ENCODE measurements at regions not wholly inside any gene's neighbourhood (a gene's known extent, or its start where the extent isn't known, plus 50 kb on each side); places are given as distances from the start of the nearest gene placed in this dataset.
A peak's percentile ranks its signal among the peaks of the same experiment; 100 is the strongest.

DNA sequence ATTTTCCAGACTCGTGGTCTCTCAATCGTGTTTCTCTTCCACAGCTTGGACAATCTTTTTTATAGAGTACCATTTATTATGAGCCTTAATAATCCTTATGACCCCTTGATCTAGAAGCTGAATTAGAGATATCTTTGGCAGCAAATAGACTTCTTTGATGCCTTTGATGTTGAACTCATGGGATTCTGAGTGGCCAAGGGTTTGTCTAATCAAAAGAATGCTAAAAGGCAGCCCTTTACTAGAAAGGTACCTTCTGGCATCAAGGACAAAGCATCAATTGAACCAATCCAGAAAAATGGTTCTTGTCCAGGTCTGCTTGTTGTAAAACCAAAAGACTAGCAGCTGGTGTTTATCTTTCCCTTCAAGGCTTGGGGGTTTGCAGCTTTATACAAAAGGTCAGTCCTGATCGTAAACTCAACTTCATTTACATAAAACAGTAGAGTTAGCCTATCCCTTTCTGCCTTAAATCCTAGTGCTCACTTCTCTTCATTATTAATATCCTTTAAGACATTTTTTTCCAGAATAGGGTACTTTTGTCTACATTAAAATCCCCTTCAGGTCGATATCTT is 411.3 kb downstream of the FAT4 start:
- no peak for DNase-seq (ENCODE audit: extremely low read depth in 1 of 11, low read depth in 9 of 11, low spot score in 4 of 11)

DNA sequence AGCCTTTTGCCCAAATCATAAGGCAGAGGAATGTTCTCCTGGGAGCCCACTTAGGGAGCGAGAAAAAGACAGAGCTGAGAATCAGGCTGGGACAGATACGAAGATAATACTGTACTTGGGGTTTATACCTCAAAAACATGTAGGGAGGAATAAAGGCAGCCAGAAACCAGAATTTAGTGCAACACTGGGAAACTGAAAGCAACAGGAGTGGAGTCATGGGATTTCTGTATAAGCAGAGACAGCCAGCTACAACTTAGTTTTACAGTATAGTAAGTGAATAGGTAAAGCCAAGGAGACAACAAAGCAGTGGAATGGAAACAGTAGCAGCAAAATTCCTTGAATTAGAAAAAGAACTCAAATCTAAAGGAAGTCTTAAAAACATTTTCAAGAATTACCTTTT is 413.2 kb downstream of the FAT4 start:
- no peak for DNase-seq (ENCODE audit: extremely low read depth in 1 of 11, low read depth in 9 of 11, low spot score in 4 of 11)

DNA sequence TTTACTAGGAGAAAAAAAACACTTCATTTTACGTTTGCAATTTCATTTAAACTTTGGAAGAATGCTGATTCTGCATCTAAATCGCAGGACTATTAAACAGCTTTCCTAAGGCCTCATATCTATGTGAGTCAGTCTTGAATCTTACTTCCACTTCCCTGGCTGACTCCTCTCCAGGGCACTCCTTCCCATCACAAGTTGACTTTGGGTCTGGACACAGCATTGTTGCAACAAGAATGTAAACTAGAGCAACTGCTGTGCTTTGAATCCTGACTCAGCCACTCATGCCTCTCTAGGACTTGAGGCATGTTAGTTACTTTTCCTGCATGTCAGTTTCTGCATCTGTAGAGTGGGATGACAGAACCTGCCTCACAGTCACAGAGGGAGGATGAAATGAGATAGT is 413.8 kb downstream of the FAT4 start:
- no peak for DNase-seq (ENCODE audit: extremely low read depth in 1 of 11, low read depth in 9 of 11, low spot score in 4 of 11)

DNA sequence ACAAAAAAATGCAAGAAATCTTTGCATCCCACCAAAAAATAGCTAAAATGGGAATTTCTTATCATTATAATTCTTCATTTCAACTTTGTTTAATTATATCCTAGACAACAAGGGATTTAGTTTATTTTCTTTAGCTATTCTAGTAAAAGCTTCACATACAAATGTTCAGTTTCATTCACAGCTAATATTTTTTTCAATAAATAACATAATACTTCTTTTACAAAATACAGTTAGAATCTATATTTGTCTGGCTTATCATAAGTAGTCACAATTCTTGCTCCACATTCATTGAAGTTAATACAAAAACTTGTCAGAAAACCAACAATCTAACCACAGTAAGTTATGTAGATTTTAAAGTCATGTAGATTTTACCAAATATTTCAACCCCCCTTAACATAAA is 414.4 kb downstream of the FAT4 start:
- no peak for DNase-seq (ENCODE audit: extremely low read depth in 1 of 11, low read depth in 9 of 11, low spot score in 4 of 11)

DNA sequence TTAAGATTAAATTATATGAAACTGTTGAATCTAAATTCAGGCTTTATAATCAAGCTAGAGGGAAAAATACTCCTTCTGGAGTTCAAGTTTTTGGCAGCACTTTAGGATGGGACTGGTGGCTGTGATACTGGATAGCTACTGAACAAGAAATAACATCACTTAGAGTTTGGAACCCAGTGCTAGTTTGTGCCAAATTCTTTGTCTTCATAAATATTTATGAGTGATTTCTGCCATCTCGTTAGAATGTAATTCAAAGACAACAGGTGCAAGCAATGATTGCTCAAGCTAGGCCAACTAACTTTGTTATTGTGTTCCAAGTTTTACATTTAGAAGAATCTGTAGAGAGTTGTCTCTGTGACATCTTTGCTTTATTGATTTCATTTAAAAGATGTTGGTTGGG is 417.9 kb downstream of the FAT4 start:
- DNase-seq (ENCODE audit: extremely low read depth in 1 of 11, low read depth in 9 of 11, low spot score in 4 of 11), result no peak

DNA sequence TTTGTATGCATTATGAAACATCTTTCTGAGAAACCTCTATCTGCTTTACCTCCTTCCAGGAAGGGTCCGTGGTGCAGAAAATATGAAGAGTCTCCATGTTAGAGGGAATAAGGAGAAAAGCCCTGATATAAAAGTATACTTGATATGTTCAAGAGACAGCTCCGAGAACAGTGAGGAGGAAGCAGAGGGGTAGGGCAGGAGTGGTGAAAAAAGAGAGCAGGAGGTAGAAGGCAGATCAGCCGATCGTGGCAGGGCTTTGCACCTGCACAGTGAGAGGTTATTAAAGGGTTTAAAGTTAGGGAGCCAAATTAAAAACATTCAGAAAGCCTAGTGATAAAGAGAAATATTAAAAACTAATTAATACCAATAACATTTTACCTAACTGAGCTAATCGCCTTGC is 419.7 kb downstream of the FAT4 start:
- DNase-seq (ENCODE audit: extremely low read depth in 1 of 11, low read depth in 9 of 11, low spot score in 4 of 11), result no peak

DNA sequence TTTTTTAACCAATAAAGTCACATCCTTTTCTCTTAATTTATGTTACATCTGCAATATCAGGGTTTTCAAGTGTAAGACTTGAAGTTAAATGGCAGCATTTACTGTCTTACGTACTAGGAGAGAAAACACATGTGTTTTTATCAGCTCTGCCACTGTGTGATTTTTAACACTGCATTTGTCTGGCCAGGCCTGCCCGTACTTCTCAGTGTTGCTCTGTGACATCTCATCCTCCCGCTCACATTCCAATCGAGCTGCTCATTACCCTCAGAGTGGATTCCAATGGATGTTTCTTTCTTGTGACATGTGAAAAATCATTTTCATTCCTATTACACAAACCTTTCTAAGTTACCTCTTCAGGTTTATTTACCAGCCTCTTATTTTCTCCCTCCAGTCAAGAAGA is 420.3 kb downstream of the FAT4 start:
- peak in 4 of 11 donors; percentile 35 to 55 (median 44) for DNase-seq (ENCODE audit: extremely low read depth in 1 of 11, low read depth in 9 of 11, low spot score in 4 of 11)

DNA sequence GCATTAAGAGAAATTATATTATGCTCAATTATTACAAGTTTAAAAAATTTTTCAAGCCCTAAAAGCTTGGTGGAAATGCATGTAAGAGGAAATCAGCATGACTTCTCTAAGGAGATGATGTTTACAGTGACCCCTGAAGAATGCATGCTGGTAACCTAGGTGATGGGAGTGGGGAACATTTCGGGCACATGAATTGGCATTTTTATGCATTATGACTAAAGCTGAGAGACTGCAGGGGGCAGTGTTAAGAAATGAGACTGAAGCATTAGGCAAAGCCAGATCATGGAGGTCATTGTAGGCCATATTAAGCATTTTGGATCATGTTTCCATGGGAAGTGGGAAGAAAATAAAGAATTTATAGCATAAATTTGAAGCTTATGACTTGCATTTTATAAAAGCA is 421.3 kb downstream of the FAT4 start:
- DNase-seq (ENCODE audit: extremely low read depth in 1 of 11, low read depth in 9 of 11, low spot score in 4 of 11), result no peak

DNA sequence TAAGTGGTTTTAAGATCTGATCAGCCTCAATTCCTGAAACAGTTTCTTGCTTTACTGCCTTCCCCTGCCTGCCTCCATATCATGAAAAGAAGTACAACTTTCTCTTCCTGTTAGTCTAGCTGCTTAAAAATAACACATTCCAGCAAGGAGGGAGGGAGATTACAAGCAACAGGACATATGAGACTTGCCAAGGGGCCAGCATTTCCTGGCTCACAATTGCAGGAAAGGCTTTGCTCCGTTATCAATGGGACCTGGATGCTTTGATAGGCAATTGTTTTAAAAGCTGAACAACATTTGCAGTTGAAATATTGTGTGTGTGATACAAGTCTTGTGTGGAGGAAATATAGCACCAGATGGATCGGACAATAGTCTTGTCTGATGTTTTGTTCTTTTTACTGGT is 425.0 kb downstream of the FAT4 start:
- peak in 2 of 11 donors; percentile 31 to 32 for DNase-seq (ENCODE audit: extremely low read depth in 1 of 11, low read depth in 9 of 11, low spot score in 4 of 11)

DNA sequence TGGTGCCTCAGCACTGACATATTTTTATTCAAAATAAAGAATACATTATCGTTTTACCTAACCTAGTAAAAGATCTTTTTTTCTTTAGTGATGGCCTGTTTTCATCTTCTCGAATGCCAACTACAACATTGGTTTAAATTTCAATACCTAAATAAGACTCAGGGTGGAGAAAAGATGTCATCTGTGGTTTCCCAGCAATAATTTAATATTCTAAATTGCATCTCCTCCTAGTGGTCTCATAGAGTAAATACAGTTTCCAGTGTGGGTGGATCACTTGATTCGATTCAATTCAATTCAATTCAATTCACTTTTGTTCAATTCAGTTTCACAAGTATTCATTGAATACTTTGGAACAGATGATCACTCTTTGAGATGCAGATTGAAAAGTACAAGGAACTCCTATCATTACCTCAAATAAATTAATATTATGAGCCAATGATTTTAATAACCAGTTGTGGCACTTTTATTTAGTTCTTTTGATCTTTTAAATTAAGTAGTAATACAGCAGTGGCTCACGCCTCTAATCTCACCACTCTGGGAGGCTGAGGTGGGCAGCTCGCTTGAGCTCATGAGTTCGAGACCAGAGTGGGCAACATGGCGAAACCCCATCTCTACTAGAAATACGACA is 427.2 kb downstream of the FAT4 start:
- no peak for DNase-seq (ENCODE audit: extremely low read depth in 1 of 11, low read depth in 9 of 11, low spot score in 4 of 11)

DNA sequence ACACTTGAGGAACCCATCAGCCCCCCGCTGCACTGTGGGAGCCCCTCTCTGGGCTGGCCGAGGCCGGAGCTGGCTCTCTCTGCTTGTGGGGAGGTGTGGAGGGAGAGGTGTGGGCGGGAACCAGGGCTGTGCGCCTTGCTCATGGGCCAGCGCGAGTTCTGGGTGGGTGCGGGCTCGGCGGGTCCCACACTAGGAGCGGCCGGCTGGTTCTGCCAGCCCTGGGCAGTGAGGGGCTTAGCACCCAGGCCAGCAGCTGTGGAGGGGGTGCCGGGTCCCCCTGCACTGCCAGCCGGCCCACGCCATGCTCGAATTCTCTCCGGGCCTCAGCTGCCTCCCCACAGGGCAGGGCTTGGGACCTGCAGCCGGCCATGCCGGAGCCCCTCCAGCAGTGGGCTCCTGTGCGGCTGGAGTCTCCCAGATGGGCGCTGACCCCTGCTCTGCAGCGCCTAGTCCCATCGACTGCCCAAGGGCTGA is 430.2 kb downstream of the FAT4 start:
- DNase-seq (ENCODE audit: extremely low read depth in 1 of 11, low read depth in 9 of 11, low spot score in 4 of 11), result no peak

DNA sequence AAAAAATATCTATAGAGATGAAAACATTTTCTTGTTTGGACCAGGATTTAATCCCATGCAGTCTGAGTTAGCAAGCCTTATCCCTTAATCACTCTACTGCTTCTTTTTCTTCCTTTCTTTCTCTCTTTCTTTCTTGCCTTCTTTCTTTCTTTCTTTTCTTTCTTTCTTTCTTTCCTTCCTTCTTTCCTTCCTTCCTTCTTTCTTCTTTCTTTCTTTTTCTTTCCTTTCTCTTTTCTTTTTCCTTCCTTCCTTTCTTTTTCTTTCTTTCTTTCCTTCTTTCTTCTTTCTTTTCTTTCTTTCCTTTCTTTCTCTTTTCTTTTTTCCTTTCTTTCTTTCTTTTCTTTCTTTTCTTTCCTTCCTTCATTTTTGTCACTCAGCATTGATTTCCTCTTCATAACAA is 434.6 kb downstream of the FAT4 start:
- DNase-seq (ENCODE audit: extremely low read depth in 1 of 11, low read depth in 9 of 11, low spot score in 4 of 11), result no peak

DNA sequence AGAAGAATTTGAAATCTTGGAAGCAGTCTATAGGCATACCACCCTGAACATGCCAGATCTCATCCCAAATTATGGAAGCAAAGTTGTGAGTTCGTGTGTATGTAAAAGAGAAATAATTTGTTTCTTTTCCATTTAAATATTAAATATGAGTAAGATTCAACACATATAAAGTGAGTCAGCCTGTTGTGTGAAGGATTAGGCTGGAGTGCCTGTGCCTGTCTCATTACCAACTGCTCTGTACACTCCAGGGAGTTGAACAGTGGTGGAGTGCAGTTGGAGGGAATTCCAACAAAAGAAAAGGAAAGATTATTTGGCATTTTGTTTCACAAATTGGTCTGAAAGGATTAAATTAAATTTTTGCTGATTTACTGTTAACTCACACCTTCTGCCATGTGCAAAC is 435.6 kb downstream of the FAT4 start:
- no peak for DNase-seq (ENCODE audit: extremely low read depth in 1 of 11, low read depth in 9 of 11, low spot score in 4 of 11)

DNA sequence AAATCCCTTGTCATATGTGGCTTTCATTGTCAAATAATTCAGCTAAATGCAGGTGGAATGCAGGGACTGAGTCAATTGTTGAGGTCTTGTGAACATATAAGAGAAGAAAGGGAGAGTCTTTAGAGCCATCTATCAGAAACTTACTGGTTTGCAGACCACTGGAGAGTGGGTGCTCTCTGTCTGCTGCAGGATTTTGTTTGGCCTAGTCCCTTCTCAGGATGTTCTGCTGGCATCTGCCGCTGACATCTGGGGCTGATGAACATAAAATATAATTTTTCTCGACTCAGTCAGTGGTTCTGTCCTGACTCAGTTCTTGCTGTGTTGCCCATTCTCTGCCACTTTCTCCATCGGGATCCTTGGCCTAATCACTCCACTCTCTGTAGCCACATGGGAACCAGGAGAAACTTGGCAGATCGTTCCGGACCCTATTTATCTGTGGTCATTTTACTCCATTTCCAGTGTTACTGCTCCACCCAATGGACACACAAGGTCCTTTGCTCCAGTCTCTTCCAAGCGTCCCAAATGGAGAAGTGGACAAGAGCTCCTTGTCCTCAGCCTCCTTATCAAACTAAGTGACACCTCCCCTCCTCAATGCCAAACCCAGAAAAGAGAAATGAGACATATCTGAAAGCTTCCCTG is 436.2 kb downstream of the FAT4 start:
- peak in 6 of 11 donors; percentile 24 to 54 (median 42) for DNase-seq (ENCODE audit: extremely low read depth in 1 of 11, low read depth in 9 of 11, low spot score in 4 of 11)

DNA sequence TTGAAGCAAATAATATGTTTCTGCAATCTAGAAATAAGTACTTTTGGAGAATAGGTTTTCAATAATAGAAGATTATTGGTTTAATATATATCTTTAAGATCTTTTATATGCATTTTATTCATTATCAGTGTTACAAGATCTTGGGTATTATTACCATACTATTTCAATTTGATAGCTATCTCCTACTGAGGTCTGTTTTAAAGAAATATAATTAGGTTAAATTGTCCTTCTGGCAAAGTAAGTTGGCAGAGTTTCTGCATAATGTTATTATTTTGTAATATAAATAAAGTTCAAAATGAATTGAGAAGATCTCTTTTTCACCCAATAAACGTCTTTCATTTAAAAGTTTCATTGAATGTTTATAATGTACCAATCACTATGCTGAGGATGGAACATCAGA is 443.7 kb downstream of the FAT4 start:
- DNase-seq (ENCODE audit: extremely low read depth in 1 of 11, low read depth in 9 of 11, low spot score in 4 of 11), result no peak

DNA sequence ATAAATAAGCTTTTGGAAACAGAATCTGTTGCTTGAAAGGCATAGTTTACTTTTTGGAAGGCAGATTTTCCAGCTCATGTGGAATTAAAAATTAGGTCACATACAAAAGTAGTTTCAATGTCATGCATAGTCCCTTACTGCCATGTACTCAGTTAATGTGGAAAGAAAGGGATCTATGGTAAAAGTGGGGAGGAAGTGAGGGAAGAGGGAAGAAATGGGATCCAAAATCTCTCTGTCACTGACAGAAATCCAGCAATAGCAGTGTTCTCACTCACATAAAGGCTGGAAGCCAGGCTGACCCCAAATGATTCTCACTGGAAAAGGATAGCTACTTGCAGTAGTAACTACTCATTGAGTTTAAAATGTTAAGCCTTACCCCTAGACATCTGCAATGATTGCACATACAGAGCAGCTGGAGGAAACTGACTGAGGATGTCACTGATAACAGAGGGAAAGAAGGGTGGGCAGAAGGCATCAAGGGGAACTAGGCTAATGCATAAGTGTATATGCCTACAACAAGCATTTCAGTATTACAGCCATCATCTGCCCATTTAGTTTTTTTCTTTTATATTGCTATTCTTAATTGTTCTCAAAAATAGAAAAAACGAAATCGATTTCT is 445.6 kb downstream of the FAT4 start:
- no peak for DNase-seq (ENCODE audit: extremely low read depth in 1 of 11, low read depth in 9 of 11, low spot score in 4 of 11)

DNA sequence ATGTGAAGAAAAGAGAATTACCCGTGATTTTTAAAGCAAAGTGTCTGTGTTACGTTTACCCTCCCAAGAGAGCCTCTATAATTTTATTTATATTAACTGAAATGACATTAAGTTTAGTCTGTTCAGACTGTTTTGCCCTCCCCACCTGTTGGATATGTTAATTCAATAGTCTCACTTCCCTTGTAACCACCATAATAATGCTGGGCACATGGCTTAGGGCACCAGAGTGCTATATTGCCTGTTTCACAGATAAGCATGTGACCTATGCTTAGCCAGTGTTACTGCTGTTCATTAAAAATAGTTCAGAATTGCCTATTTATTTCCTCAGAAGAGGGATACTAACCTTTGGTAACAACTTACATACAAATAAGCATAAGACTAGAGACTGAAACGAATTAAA is 446.2 kb downstream of the FAT4 start:
- DNase-seq (ENCODE audit: extremely low read depth in 1 of 11, low read depth in 9 of 11, low spot score in 4 of 11), result no peak

DNA sequence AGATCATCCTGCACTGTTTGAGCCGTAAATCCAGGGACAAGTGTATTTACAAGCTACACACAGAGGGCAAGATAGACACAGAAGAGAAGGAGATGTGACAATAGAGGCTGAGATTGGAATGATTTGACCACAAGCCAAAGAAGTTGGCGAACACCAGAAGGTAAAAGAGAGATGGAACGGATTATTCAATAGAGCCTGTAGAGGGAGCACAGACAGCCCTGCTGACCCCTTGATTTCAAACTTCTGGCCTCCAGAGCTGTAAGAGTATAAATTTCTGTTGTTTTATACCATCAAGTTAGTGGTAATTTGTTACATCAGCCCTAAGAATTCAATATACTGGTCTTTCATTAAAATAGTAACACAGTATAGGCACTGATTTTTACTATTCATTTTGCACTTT is 447.8 kb downstream of the FAT4 start:
- DNase-seq (ENCODE audit: extremely low read depth in 1 of 11, low read depth in 9 of 11, low spot score in 4 of 11), result no peak

DNA sequence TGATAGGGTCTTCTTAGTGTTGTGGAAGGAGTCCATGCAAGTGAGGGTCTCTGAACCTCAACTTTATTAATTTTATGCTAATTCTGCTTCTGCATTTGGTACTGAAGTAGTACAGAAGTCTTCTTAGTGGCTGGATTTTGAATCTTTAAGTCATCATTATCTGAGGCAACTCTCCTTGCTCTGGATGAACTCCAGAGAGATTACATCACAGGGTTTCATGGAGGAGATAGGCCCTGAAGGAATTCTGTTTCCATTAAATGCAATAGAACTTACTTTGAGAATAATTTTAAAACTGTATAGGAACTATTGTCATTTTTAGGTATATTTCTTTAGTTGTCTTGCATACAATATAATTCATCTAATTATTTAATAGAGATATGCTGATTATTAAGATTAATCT is 451.2 kb downstream of the FAT4 start:
- no peak for DNase-seq (ENCODE audit: extremely low read depth in 1 of 11, low read depth in 9 of 11, low spot score in 4 of 11)

DNA sequence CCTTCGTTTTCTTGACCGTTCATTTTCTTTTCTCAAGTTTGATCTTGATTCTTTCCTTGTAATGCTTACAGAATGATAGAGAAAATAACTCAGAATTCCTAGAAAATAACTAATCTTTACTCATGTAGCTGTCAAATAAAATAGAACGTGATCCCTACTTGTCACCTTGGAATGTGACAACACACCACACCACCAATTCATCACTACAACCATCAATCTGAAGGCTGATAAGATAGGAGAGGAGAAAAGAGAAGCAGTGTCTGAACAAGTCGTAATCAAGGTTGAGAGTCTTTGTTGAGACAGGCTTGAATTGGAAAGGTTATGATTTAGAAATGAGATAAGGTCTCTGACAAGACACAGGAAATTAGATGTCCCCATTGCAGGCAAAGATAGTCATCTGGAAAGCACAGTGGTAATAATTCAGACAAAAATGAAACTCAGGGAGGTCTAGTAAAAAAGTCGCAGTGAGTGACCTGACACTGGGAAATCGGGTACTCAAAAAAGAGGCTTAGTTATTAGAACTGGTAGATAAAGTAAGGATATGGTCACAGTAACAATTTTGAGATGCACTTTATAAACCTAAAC is 456.2 kb downstream of the FAT4 start:
- DNase-seq (ENCODE audit: extremely low read depth in 1 of 11, low read depth in 9 of 11, low spot score in 4 of 11), result no peak

Data from renal cortex interstitium (tissue), 11 donors.